NCI-H1694 (cell line): ENCODE measurements at regions not wholly inside any gene's neighbourhood (a gene's known extent, or its start where the extent isn't known, plus 50 kb on each side); places are given as distances from the start of the nearest gene placed in this dataset.

Experiments used
- DNase-seq: peaks from one replicate; lab custom pipeline; 2025; lab: John Stamatoyannopoulos, UW

DNA sequence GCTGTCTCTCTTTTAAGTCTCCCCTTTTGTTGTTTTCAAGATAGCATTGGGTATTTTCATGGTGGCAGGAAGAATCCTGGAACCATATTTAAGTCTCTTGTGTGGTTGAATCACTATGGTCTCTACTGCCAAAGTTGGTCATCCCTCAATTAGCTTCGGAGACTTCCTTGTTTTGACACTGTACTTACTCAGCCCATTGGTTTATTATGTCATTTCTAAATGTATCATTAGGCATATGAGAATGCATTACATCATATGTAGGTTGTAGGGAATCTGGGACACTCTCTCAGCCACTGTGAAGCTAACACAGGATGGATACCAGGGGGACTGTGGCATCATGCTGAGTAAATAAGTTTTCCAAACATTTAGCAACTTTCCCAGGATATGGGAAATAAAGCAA is 211.8 kb downstream of the DTHD1 start:
- DNase-seq = no peak

DNA sequence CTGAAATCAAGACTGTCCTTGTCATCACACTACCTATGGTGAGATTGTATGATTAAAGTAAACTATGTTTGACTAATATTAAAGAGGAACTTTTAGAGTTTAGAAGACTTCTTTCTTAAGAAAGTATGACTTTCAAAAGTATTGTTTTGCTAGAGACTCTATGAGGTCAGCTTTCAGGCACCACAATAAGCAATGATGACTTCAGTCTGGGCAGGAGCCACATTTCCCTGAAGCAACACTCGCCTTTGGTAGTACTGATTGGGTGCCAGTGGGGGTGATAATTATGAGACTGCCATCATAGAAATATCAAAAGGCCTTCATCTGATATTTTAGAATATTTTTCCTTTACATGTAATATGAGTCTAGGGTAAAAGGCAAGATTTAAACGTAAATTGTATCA is 212.6 kb downstream of the DTHD1 start:
- no peak for DNase-seq

DNA sequence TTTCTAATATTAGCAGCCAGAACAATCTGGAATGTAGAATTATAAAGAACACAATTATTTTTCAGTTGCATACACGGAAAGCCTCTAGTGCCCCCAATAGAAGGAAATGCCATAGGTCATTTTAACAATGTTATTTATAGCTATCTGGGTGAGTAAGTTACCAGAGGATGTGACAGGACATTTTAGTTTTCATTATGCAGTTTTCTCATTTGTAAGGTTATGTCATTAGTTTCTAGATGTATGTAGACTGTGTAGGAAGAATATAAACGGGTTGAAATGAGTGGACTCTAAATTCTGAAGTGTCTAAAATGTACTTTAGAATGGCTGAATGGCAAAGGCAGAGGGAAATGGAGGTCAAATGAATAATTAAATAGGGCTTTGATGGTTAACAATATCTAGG is 213.3 kb downstream of the DTHD1 start:
- no peak for DNase-seq

GRCh38 chr4:36502350-36502749 is 220.9 kb downstream of the DTHD1 start:
- DNase-seq = no peak

GRCh38 chr4:36508394-36508793 is 227.0 kb downstream of the DTHD1 start:
- no peak for DNase-seq

DNA sequence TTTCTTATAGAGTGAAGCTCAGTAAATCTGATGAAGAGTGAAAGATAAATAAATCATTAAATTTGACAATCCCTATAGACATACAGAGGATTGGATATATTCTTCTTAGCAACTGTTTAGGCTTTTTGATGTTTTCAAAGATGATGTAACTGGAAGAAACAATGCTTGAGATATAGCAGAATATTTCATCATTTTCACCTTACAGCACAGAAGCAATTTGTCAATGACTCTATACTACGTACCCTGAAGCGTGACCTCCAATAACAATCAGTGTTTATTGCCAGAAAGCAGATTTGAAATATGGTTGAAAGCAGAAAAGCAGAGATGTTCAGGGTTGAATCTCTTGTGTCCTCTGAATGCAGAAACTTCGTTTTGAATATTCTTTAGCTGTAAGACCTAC is 228.4 kb downstream of the DTHD1 start:
- DNase-seq = no peak

DNA sequence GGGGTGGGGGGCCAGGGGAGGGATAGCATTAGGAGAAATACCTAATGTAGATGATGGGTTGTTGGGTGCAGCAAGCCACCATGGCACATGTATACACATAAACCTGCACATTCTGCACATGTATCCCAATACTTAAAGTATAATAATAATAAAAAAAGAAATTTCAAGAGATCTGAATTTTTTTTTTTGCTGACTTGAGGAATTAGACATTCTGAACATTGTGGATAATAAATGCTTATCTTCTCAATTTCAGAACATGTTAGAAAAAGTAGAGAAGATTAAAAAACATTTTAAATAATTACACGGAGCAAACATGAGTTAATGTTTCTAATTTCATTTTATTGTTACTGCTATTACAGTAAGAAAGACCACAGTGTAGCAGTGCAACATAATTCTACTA is 230.4 kb downstream of the DTHD1 start:
- DNase-seq = no peak

DNA sequence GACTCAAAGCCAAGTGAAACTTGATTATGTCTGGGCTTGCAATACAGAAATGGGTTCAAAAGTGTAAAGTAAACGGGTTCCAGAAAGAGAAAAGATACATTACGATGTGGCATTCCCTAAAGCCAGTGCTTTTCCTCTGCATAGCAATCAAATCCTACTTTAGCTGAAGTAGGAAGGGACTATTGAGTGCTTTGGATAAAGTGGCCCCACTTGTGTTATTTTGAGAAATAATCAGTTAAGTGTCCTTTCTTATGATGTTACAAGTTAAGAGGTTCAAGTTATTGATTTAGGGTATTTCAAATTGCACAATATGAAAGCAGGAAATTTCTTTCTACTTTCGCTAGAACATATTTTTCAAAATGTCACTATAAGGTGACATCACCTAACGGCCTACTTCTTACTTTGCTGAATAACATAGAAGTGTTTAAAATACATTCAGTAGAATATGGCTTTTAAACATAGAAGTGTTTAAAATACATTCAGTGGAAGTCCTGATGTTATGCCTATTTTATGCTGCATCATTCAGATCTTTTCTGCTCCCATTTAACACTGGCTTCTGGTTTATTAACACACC is 235.2 kb downstream of the DTHD1 start:
- DNase-seq = no peak

DNA sequence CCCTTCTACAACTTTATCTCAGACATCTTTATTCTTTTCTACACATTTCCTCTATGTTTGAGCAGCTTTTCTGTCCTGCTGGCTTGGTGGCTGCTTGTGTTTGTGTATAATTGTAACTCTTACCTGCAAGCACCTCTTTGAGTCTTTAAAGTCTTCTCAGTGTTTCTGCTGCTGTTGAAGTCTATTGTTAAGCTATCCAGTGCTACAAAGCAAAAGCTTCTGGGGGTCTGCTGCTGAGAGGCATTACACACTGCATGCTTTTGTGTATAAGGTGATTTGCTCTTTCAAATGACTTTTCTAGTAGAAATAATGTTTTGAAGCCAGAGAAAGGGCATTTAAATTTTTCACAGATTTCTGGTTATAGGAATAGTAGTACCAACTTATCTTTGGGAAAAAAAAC is 241.8 kb downstream of the DTHD1 start:
- DNase-seq = no peak

DNA sequence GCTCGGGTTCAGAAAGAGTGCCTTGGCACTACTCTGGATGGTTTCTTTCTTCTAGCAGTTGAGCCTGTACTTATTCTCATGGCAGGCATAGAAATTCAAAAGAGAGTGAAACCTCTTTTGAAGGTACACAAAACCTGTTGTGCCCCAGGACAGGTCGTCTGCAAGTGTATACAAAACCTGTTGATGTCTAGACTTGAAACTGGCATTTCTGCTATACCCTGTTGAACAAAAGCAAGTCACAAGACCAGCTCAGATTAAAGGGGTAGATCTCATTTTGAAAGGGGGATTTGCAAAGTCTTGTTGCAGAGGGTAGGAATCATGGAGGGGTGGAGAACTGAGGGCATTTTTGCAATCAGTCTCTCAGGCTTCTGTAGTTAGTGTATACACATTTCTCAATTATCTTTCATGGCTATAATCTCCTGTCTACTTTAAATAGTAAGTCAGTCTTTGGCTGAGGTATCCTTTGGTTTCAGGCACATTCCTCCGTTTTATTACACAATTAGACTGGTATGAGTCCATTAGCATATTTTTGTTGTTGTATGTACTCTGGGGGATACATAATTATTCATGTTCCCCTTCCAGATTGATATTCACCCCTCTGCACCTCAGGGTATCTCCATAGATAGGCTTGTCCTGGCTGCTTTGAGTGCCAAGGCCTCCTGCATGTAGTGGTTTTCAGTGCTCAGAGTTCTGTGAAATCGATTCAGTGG is 251.4 kb downstream of the DTHD1 start:
- no peak for DNase-seq

- DNase-seq = no peak
Measured at GRCh38 chr4:36533944-36534343, 252.5 kb downstream of the DTHD1 start.

- DNase-seq = no peak
Measured at GRCh38 chr4:36547383-36547782, 266.0 kb downstream of the DTHD1 start.

DNA sequence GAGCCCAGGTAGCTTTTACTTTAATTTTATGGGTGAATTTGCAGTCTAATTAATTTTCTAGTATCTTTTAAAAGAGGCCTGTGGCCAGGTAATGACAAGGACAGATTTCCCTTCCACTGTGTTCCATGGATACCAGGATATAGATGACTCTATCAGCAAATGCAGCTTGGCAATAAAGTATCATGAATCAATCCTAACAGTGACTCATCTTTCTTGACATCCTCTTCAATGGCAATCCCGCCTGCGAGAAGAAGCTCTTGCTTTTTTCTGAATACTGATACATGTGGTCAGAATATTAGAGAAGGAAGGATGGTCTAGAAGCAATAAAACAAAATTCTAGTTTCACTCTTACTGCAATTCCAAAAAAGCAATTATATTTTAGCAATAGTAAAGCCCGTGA is 267.8 kb downstream of the DTHD1 start:
- no peak for DNase-seq

- no peak for DNase-seq
Measured at GRCh38 chr4:36549992-36550391, 268.6 kb downstream of the DTHD1 start.

DNA sequence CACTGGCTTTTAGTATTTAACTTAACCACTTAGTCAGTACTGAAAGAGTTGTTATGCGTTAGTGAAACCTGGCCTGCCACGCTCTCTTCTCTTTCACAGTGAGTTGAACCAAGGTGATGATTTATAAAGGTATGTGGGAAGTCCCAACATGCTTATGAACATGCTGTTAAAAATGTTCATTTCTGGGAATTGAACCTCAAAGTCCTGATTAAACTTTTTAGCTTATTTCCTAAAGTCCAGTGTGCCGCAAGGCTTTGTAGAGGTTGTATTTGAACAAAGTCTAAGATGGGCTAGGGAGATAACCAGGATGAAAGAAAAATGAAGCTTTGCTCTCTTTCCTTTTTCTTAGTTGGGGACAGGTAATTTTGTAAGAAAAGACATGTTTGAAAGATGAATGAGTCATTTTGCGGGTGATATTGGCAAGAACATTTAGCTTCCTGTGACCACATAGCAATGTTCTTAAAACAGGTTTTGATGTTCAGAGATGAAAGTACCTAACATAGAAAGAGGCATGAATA is 270.3 kb downstream of the DTHD1 start:
- DNase-seq = no peak

GRCh38 chr4:36553029-36553428 is 271.6 kb downstream of the DTHD1 start:
- no peak for DNase-seq

GRCh38 chr4:36553453-36553852 is 272.0 kb downstream of the DTHD1 start:
- no peak for DNase-seq

GRCh38 chr4:36556984-36557383 is 275.6 kb downstream of the DTHD1 start:
- no peak for DNase-seq

- no peak for DNase-seq
Measured at GRCh38 chr4:36568575-36568974, 287.2 kb downstream of the DTHD1 start.

- DNase-seq = no peak
Measured at GRCh38 chr4:36573441-36573840, 292.0 kb downstream of the DTHD1 start.

DNA sequence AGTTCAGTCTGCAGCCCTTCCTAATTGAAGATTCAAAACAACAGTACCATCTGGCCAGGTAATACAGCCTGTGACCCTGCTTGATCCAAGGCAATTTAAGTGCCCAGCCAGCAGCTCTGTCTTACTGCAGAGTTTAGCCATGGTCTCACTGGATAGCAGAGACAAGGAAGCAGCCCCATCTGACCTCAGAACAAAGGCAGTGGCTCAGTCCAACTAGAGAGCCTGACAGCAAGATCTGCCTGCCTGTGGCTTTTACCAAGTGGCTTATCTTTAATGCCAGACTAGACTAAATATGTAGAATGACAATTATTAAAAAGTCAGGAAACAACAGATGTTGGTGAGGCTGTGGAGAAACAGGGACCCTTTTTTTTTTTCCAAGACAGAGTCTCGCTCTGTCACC is 293.4 kb downstream of the DTHD1 start:
- no peak for DNase-seq

- DNase-seq = no peak
Measured at GRCh38 chr4:36582198-36582597, 300.8 kb downstream of the DTHD1 start.

GRCh38 chr4:36587909-36588472 is 306.6 kb downstream of the DTHD1 start:
- DNase-seq = no peak

DNA sequence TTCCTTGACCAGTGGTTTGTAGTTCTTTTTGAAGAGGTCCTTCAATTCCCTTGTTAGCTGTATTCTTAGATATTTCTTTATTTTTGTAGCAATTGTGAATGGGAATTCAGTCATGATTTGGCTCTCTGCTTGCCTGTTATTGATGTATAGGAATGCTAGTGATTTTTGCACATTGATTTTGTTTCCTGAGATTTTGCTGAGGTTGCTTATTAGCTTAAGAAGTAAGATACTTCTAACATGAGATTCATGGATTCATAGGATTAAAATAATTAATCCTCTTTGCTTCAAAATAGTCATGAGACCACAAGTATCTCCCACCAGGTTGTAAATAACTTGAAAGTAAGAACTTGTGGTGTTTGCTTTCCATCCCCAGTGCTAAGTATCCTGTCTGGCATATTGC is 308.9 kb downstream of the DTHD1 start:
- DNase-seq = no peak
